OCI-LY3 (cell line): ENCODE measurements at regions not wholly inside any gene's neighbourhood (a gene's known extent, or its start where the extent isn't known, plus 50 kb on each side); places are given as distances from the start of the nearest gene placed in this dataset.

Experiments
- CTCF ChIP-seq: fragments of 200-600, 300-600 bp; sonication (generic); IDR thresholded peaks from 2 replicates; pipeline ENCODE4 v1.5.1; 2014; ENCODE audit warnings: antibody characterized with exemption, low read length, low read depth
- EZH2phosphoT487 ChIP-seq: fragments of 200-600 bp; shearing (Covaris generic); IDR thresholded peaks from 2 replicates; pipeline ENCODE4 v1.6.1; 2018; ENCODE audit warnings: antibody characterized with exemption, mixed run types, low read depth

- no peak for TF ChIP-seq CTCF
- no peak for TF ChIP-seq EZH2phosphoT487
Observed at GRCh38 chr6:43915208-43915869, 145.3 kb downstream of the VEGFA start.
